Neuronal stem cell (in vitro differentiated cells): ENCODE measurements at regions not wholly inside any gene's neighbourhood (a gene's known extent, or its start where the extent isn't known, plus 50 kb on each side); places are given as distances from the start of the nearest gene placed in this dataset.

Source experiments
- DNase-seq: peaks from one replicate; pipeline ENCODE4 v3.0.0-alpha.2; 2013; ENCODE audit warnings: low spot score
- H2AFZ ChIP-seq: one replicate; pipeline ENCODE4 v1.6.1; 2013; ENCODE audit warnings: mild to moderate bottlenecking, low read length, inconsistent platforms
- H2AK5ac ChIP-seq: 2 replicates; pipeline ENCODE4 v1.6.1; 2013; ENCODE audit warnings: low read depth, mild to moderate bottlenecking, inconsistent platforms, low read length, moderate library complexity, mixed read lengths
- H2BK120ac ChIP-seq: 2 replicates; pipeline ENCODE4 v1.6.1; 2013; ENCODE audit warnings: low read depth, mild to moderate bottlenecking, inconsistent platforms, low read length, moderate library complexity, mixed read lengths
- H2BK12ac ChIP-seq: one replicate; pipeline ENCODE4 v1.6.1; 2013; ENCODE audit warnings: low read length, inconsistent platforms
- H2BK15ac ChIP-seq: 2 replicates; pipeline ENCODE4 v1.6.1; 2013; ENCODE audit warnings: mild to moderate bottlenecking, low read length, inconsistent platforms, mixed read lengths
- H2BK5ac ChIP-seq: one replicate; pipeline ENCODE4 v1.6.1; 2013; ENCODE audit warnings: inconsistent platforms, mild to moderate bottlenecking, low read length, moderate library complexity
- H3K14ac ChIP-seq: one replicate; pipeline ENCODE4 v1.6.1; 2013; ENCODE audit warnings: low read length, inconsistent platforms
- H3K18ac ChIP-seq: 2 replicates; pipeline ENCODE4 v1.6.1; 2013; ENCODE audit warnings: low read length, inconsistent platforms
- H3K23ac ChIP-seq: 2 replicates; pipeline ENCODE4 v1.6.1; 2013; ENCODE audit warnings: low read depth, mild to moderate bottlenecking, mixed read lengths, low read length, inconsistent platforms; ENCODE audit not compliant: poor library complexity
- H3K27ac ChIP-seq: replicated peaks from 3 replicates; pipeline ENCODE4 v1.5.1; 2013; ENCODE audit warnings: low read length, inconsistent platforms
- H3K27me3 ChIP-seq, 3 experiments: 2 replicates each; pipeline ENCODE4 v1.6.1; 2013; ENCODE audit warnings: low read length in 3 of 3, mild to moderate bottlenecking in 2 of 3, inconsistent platforms in 1 of 3, low read depth in 1 of 3, mixed read lengths in 1 of 3, moderate library complexity in 1 of 3; ENCODE audit not compliant: control insufficient read depth in 3 of 3, insufficient read depth in 3 of 3
- H3K36me3 ChIP-seq, 2 donors: replicated peaks in 1 of 2; 2 replicates each; pipeline ENCODE4 v1.6.1; 2013; ENCODE audit warnings: low read length in 2 of 2; ENCODE audit not compliant: control insufficient read depth in 2 of 2, insufficient read depth in 2 of 2
- H3K4ac ChIP-seq: 2 replicates; pipeline ENCODE4 v1.6.1; 2013; ENCODE audit warnings: inconsistent platforms, mild to moderate bottlenecking, low read length, moderate library complexity
- H3K4me1 ChIP-seq, 2 donors: 1 replicate in 1 of 2; 2 replicates in 1 of 2; pipeline ENCODE4 v1.6.1; 2013; ENCODE audit warnings: low read length in 2 of 2, low read depth in 1 of 2; ENCODE audit not compliant: control insufficient read depth in 2 of 2, insufficient read depth in 1 of 2
- H3K4me2 ChIP-seq: one replicate; pipeline ENCODE4 v1.6.1; 2013; ENCODE audit warnings: mild to moderate bottlenecking, low read length, inconsistent platforms; ENCODE audit not compliant: insufficient read depth, poor library complexity, severe bottlenecking
- H3K4me3 ChIP-seq, 2 donors: 2 replicates each; pipeline ENCODE4 v1.5.1; 2013; ENCODE audit warnings: low read length in 2 of 2, mild to moderate bottlenecking in 2 of 2, inconsistent platforms in 1 of 2, moderate library complexity in 1 of 2
- H3K79me1 ChIP-seq: one replicate; pipeline ENCODE4 v1.6.1; 2013; ENCODE audit warnings: low read depth, mild to moderate bottlenecking, inconsistent platforms, low read length, moderate library complexity
- H3K9ac ChIP-seq: one replicate; pipeline ENCODE4 v1.6.1; 2013; ENCODE audit warnings: mild to moderate bottlenecking, low read depth, low read length, inconsistent platforms; ENCODE audit not compliant: poor library complexity
- H3K9me3 ChIP-seq, 2 donors: replicated peaks in 1 of 2; 2 replicates each; pipeline versions ENCODE3 to v1.6.1; 2013; ENCODE audit warnings: low read length in 2 of 2, mild to moderate bottlenecking in 2 of 2, inconsistent platforms in 1 of 2, low read depth in 1 of 2, mixed read lengths in 1 of 2, moderate library complexity in 1 of 2; ENCODE audit not compliant: control insufficient read depth in 2 of 2, insufficient read depth in 1 of 2
- H4K8ac ChIP-seq: one replicate; pipeline ENCODE4 v1.6.1; 2013; ENCODE audit warnings: low read depth, mild to moderate bottlenecking, inconsistent platforms, low read length, moderate library complexity
- H4K91ac ChIP-seq: one replicate; pipeline ENCODE4 v1.6.1; 2013; ENCODE audit warnings: low read length, low read depth, mild to moderate bottlenecking, inconsistent platforms; ENCODE audit not compliant: poor library complexity
- WGBS, 2 donors: extraction: QIAGEN DNeasy Blood & Tissue Kit; methylation state at CpG; one replicate each; pipeline ENCODE4 v1.1.7; 2013; ENCODE audit warnings: missing lambda C conversion rate in 2 of 2, mixed read lengths in 1 of 2; ENCODE audit not compliant: insufficient read length in 2 of 2, insufficient replicate concordance in 1 of 2; ENCODE audit errors: extremely low coverage in 2 of 2; 5-methylcytosine and 5-hydroxymethylcytosine counted together

- no CpG with 5 or more reads among the region's 7 CpGs for WGBS, 2 donors
- H3K9me3 ChIP-seq, result no peaks in the 10 kb centered on the region
- H3K79me1 ChIP-seq, result no peaks in the 10 kb centered on the region
- H3K27me3 ChIP-seq, result no peaks in the 10 kb centered on the region
- H2BK120ac ChIP-seq, result no peak overlapping the region
- H2BK15ac ChIP-seq, result no peak overlapping the region
- H2AFZ ChIP-seq, result no peak overlapping the region
- no peak overlapping the region for H3K14ac ChIP-seq
- no peak overlapping the region for H2BK12ac ChIP-seq
- no peak overlapping the region for H3K9ac ChIP-seq
- H3K4ac ChIP-seq, result no peak overlapping the region
- H2AK5ac ChIP-seq, result no peak overlapping the region
- no peak overlapping the region for H4K8ac ChIP-seq
- no peaks in the 10 kb centered on the region for H3K4me1 ChIP-seq
- H3K18ac ChIP-seq, result no peak overlapping the region
- H2BK5ac ChIP-seq, result no peak overlapping the region
- H3K23ac ChIP-seq, result no peak overlapping the region
- no peak overlapping the region for H3K4me2 ChIP-seq
- no peak overlapping the region for H3K4me3 ChIP-seq
- DNase-seq, result no peak
- H4K91ac ChIP-seq, result no peak overlapping the region
- no peak overlapping the region for H3K27ac ChIP-seq
- H3K36me3 ChIP-seq, result no peaks in the 10 kb centered on the region
These were observed 466.5 kb upstream of the CNTN4 start for GRCh38 chr3:1632128-1632527.

GRCh38 chr3:1661839-1662238 is 436.8 kb upstream of the CNTN4 start:
- Histone ChIP-seq H3K14ac (no peak overlapping the region), H2BK12ac (no peak overlapping the region), H2AFZ (no peak overlapping the region), H3K4ac (no peak overlapping the region), H3K79me1 (no peaks in the 10 kb centered on the region), H4K8ac (no peak overlapping the region), H3K4me1 (no peaks in the 10 kb centered on the region), H3K9ac (no peak overlapping the region), H3K23ac (no peak overlapping the region), H3K4me3 (no peak overlapping the region), H3K27ac (no peak overlapping the region), H2BK5ac (no peak overlapping the region), H3K36me3 (no peaks in the 10 kb centered on the region), H4K91ac (no peak overlapping the region), H3K27me3 (no peaks in the 10 kb centered on the region), H3K9me3 (no peaks in the 10 kb centered on the region), H3K4me2 (no peak overlapping the region), H2AK5ac (no peak overlapping the region), H2BK15ac (no peak overlapping the region), H2BK120ac (no peak overlapping the region), H3K18ac (no peak overlapping the region)
- DNase-seq, result no peak
- WGBS, 2 donors, result no CpG with 5 or more reads among the region's 1 CpG

DNA sequence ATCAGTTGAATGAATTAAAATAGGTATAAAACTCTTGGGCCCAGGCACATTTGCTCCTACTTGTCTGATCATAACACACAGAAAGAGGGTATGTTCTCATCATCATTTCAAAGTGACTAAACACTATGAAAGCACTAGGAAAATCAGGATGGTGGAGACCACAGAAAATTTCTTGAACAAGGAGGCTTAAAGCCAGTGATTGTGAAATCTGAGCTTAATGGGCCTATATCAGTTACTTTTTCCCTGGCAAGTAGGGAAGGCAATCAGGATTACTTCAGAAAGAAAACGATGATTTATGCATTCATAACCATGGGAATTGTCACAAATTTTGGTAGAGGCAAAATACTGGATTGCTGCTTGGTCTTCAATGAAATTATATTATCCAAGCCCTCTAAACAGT is 434.4 kb upstream of the CNTN4 start:
- Histone ChIP-seq H3K9ac (no peak overlapping the region), H3K36me3 (no peaks in the 10 kb centered on the region), H3K79me1 (no peaks in the 10 kb centered on the region), H3K4me1 (no peaks in the 10 kb centered on the region), H3K4me3 (no peak overlapping the region), H3K27me3 (no peaks in the 10 kb centered on the region), H2AFZ (no peak overlapping the region), H2BK15ac (no peak overlapping the region), H3K18ac (no peak overlapping the region), H2BK12ac (no peak overlapping the region), H3K9me3 (no peaks in the 10 kb centered on the region), H4K8ac (no peak overlapping the region), H4K91ac (no peak overlapping the region), H3K23ac (no peak overlapping the region), H2BK5ac (no peak overlapping the region), H2AK5ac (no peak overlapping the region), H3K27ac (no peak overlapping the region), H2BK120ac (no peak overlapping the region), H3K14ac (no peak overlapping the region), H3K4ac (no peak overlapping the region), H3K4me2 (no peak overlapping the region)
- DNase-seq, result no peak
- no CpG with 5 or more reads among the region's 1 CpG for WGBS, 2 donors

GRCh38 chr3:1666865-1667264 is 431.8 kb upstream of the CNTN4 start:
- H3K4me3 ChIP-seq, result no peak overlapping the region
- no peak overlapping the region for H4K8ac ChIP-seq
- H2BK12ac ChIP-seq, result no peak overlapping the region
- no peak overlapping the region for H3K14ac ChIP-seq
- H3K27ac ChIP-seq, result no peak overlapping the region
- no peaks in the 10 kb centered on the region for H3K27me3 ChIP-seq
- no peak overlapping the region for H2BK5ac ChIP-seq
- H3K18ac ChIP-seq, result no peak overlapping the region
- no peak overlapping the region for H3K4me2 ChIP-seq
- no peaks in the 10 kb centered on the region for H3K79me1 ChIP-seq
- DNase-seq, result no peak
- no peak overlapping the region for H2BK120ac ChIP-seq
- no peak overlapping the region for H3K4ac ChIP-seq
- no peak overlapping the region for H2AK5ac ChIP-seq
- H3K9ac ChIP-seq, result no peak overlapping the region
- H2AFZ ChIP-seq, result no peak overlapping the region
- WGBS, 2 donors, result no CpG with 5 or more reads among the region's 1 CpG
- no peak overlapping the region for H4K91ac ChIP-seq
- H3K9me3 ChIP-seq, result no peaks in the 10 kb centered on the region
- no peaks in the 10 kb centered on the region for H3K36me3 ChIP-seq
- H2BK15ac ChIP-seq, result no peak overlapping the region
- no peaks in the 10 kb centered on the region for H3K4me1 ChIP-seq
- H3K23ac ChIP-seq, result no peak overlapping the region
